GM12878 (cell line): ENCODE measurements at regions not wholly inside any gene's neighbourhood (a gene's known extent, or its start where the extent isn't known, plus 50 kb on each side); places are given as distances from the start of the nearest gene placed in this dataset.
"Not testable (repeated sequence)": the region's sequence is repeated elsewhere in the genome, so short reads cannot be mapped to it uniquely, and the experiment has no call there.

Experiments used
- ATAC-seq: fragments of 200-7000 bp; cut with Tn5 transposase; 3 replicates; pipeline ENCODE4 v1.9.1; 2020; ENCODE audit warnings: mild to moderate bottlenecking, moderate library complexity
- BruUV-seq: library from RNA; stranded (reverse); fragments of 400-500 nt; replicated peaks from 2 replicates; lab custom pipeline; 2021; lab: Mats Ljungman, UMichigan
- CTCF ChIA-PET: fragments of 300-600 bp; sonication (Branson Sonifier 250); formaldehyde crosslinking; extraction: SDS; loops from one replicate; lab custom pipeline; 2021; ENCODE audit warnings: inconsistent platforms; lab: Yijun Ruan, JAX
- POLR2A ChIA-PET: fragments of 350-600 bp; formaldehyde crosslinking; extraction: SDS; loops from one replicate; lab custom pipeline; 2021; ENCODE audit warnings: inconsistent platforms; lab: Charles Lee
- RAD21 ChIA-PET: fragments of 300-600 bp; sonication (Branson Sonifier 250); formaldehyde crosslinking; loops from one replicate; lab custom pipeline; 2023; ENCODE audit warnings: antibody characterized with exemption; ENCODE audit not compliant: unreplicated experiment; lab: Charles Lee
- SMC1A ChIA-PET: fragments of 300-600 bp; sonication (Branson Sonifier 250); formaldehyde crosslinking; loops from one replicate; lab custom pipeline; 2023; ENCODE audit not compliant: unreplicated experiment, uncharacterized antibody; lab: Charles Lee
- DNase-seq: peaks from one replicate; pipeline ENCODE4 v3.0.0-alpha.2; 2011; ENCODE audit warnings: low read depth, low spot score
- FAIRE-seq: peaks from 3 replicates; lab custom pipeline; 2011; peaks lifted over from hg19 to GRCh38; lab: Jason Lieb, UNC
- H2AFZ ChIP-seq: 2 replicates; pipeline ENCODE4 v1.6.0; 2011; ENCODE audit warnings: low read depth, low read length, control low read depth; ENCODE audit not compliant: control insufficient read depth
- H3K27ac ChIP-seq: 2 replicates; pipeline ENCODE4 v1.5.1; 2011; ENCODE audit warnings: control low read depth; ENCODE audit not compliant: control insufficient read depth, insufficient read depth
- H3K27me3 ChIP-seq, 2 experiments: replicated peaks in 1 of 2; 2 replicates each; pipeline versions ENCODE4 v1.6.0 to v1.6.1; 2011; ENCODE audit warnings: low read length in 1 of 2; ENCODE audit not compliant: control insufficient read depth in 2 of 2, insufficient read depth in 2 of 2
- H3K36me3 ChIP-seq, 2 experiments: 2 replicates each; pipeline ENCODE4 v1.5.1; 2011; ENCODE audit warnings: low read length in 1 of 2; ENCODE audit not compliant: control insufficient read depth in 2 of 2, insufficient read depth in 2 of 2
- H3K4me1 ChIP-seq: 2 replicates; pipeline ENCODE4 v1.6.1; 2011; ENCODE audit warnings: mild to moderate bottlenecking, low read length, moderate library complexity, mixed read lengths; ENCODE audit not compliant: control insufficient read depth, insufficient read depth
- H3K4me2 ChIP-seq: 2 replicates; pipeline ENCODE4 v1.6.0; 2011; ENCODE audit warnings: control low read depth; ENCODE audit not compliant: control insufficient read depth, insufficient read depth
- H3K4me3 ChIP-seq: fragments of 200-600 bp; sonication (generic); 2 replicates; pipeline ENCODE4 v1.5.1; 2016
- H3K79me2 ChIP-seq: 2 replicates; pipeline ENCODE4 v1.6.0; 2011; ENCODE audit warnings: low read length; ENCODE audit not compliant: control insufficient read depth, insufficient read depth
- H3K9ac ChIP-seq: 2 replicates; pipeline ENCODE4 v1.8.0; 2011; ENCODE audit warnings: low read length, control low read depth, mixed read lengths; ENCODE audit not compliant: control insufficient read depth, insufficient read depth
- H3K9me3 ChIP-seq: replicated peaks from 3 replicates; pipeline ENCODE4 v1.5.1; 2011; ENCODE audit warnings: mild to moderate bottlenecking, low read length; ENCODE audit not compliant: control insufficient read depth, insufficient read depth
- H4K20me1 ChIP-seq: 2 replicates; pipeline ENCODE4 v1.6.0; 2011; ENCODE audit not compliant: control insufficient read depth, insufficient read depth
- CEBPZ ChIP-seq: fragments of 150-350 bp; IDR thresholded peaks from 2 replicates; pipeline ENCODE4 v1.6.1; 2016; ENCODE audit warnings: low read depth, low read length
- CHD2 ChIP-seq: IDR thresholded peaks from 2 replicates; pipeline ENCODE4 v1.6.1; 2011; ENCODE audit warnings: low read depth, low read length, improper control_type of control experiment, borderline replicate concordance
- E2F4 ChIP-seq: IDR thresholded peaks from 2 replicates; pipeline ENCODE4 v1.6.1; 2012; ENCODE audit warnings: low read depth, low read length, improper control_type of control experiment
- GATAD2B ChIP-seq: fragments of 450-650 bp; conservative IDR thresholded peaks from 2 replicates; pipeline ENCODE4 v1.6.1; 2017; ENCODE audit warnings: low read depth, mild to moderate bottlenecking, moderate library complexity
- POLR2AphosphoS5 ChIP-seq: IDR thresholded peaks from 2 replicates; pipeline ENCODE4 v1.6.1; 2011; ENCODE audit warnings: mild to moderate bottlenecking, low read length, inconsistent platforms
- REST ChIP-seq: IDR thresholded peaks from 2 replicates; pipeline ENCODE4 v1.6.1; 2012; ENCODE audit warnings: mild to moderate bottlenecking, low read depth, low read length
- ZNF207 ChIP-seq: fragments of 450-650 bp; IDR thresholded peaks from 2 replicates; pipeline ENCODE4 v1.6.1; 2014; ENCODE audit warnings: antibody characterized with exemption, mild to moderate bottlenecking, borderline replicate concordance
- WGBS: methylation state at CpG from one replicate; pipeline ENCODE4 v1.1.6; 2016; ENCODE audit warnings: low lambda C conversion rate; ENCODE audit not compliant: insufficient replicate concordance, insufficient coverage; ENCODE audit errors: missing lambda C conversion rate; 5-methylcytosine and 5-hydroxymethylcytosine counted together
- in situ Hi-C: fragments of 300-500 bp; cut with MboI; formaldehyde crosslinking; loops from 9 replicates; pipeline ENCODE4 v1.14.3; 2018; ENCODE audit warnings: mixed read lengths
- intact Hi-C: fragments of 100-400 bp; cut with micrococcal nuclease; formaldehyde crosslinking; loops from one replicate; pipeline ENCODE4 v1.14.2; 2022; ENCODE audit not compliant: unreplicated experiment

GRCh38 chr6:157753801-157754200 lies 69.2 kb upstream of the SNX9 start:
- H3K9me3 ChIP-seq, H3K79me2 ChIP-seq, H3K9ac ChIP-seq, H3K27ac ChIP-seq, DNase-seq, H3K4me1 ChIP-seq, H3K27me3 ChIP-seq, FAIRE-seq, ATAC-seq, H3K4me2 ChIP-seq, H3K4me3 ChIP-seq, BruUV-seq, intact Hi-C loops, H4K20me1 ChIP-seq, H2AFZ ChIP-seq, POLR2A ChIA-PET, H3K36me3 ChIP-seq, in situ Hi-C loops: not testable (repeated sequence)
- ChIA-PET RAD21 (interaction anchor here (1.0 kb wide), 1 partner anchor 120 kb away, joined by 4 read pairs; no protein-coding TSS in a partner anchor), CTCF (interaction anchor here (0.7 to 2.3 kb wide), 3 partner anchors 11 to 450 kb away, joined by 3 to 8 read pairs (median 4); no protein-coding TSS in a partner anchor), SMC1A (interaction anchor here (0.9 to 3.7 kb wide), 3 partner anchors 10 to 414 kb away, joined by 3 to 9 read pairs (median 3); no protein-coding TSS in a partner anchor)
- 17% methylated on average over 4 of the region's 4 CpGs for WGBS

GRCh38 chr6:157754351-157754750 lies 68.7 kb upstream of the SNX9 start:
- intact Hi-C loops (no loop called here), in situ Hi-C loops (no loop called here)
- CTCF ChIA-PET, result interaction anchor here (0.7 to 2.3 kb wide), 3 partner anchors 11 to 451 kb away, joined by 3 to 8 read pairs (median 4); no protein-coding TSS in a partner anchor
- peaks cover 0 to 3% of the 10 kb centered on the region in 2 experiments; a peak in 3 of 4 replicates for H3K27me3 ChIP-seq
- FAIRE-seq (no peak), ATAC-seq (no peak), DNase-seq (no peak)
- H4K20me1 ChIP-seq, result no peaks in the 10 kb centered on the region
- BruUV-seq, result no TSS peak
- no peak overlapping the region for H3K4me3 ChIP-seq
- H3K9me3 ChIP-seq, result peaks cover 2% of the 10 kb centered on the region; the same call in 1 of the 3 replicates
- 46% methylated on average over 7 of the region's 7 CpGs for WGBS
- RAD21 ChIA-PET, result interaction anchor here (1.0 kb wide), 1 partner anchor 119 kb away, joined by 4 read pairs; no protein-coding TSS in a partner anchor
- SMC1A ChIA-PET, result interaction anchor here (0.9 to 3.7 kb wide), 3 partner anchors 10 to 415 kb away, joined by 3 to 9 read pairs (median 3); no protein-coding TSS in a partner anchor
- H3K4me2 ChIP-seq, result no peak overlapping the region
- POLR2A ChIA-PET, result no interaction called here
- no peaks in the 10 kb centered on the region for H3K79me2 ChIP-seq
- no peak overlapping the region for H3K9ac ChIP-seq
- no peak overlapping the region for H2AFZ ChIP-seq
- no peak overlapping the region for H3K27ac ChIP-seq
- H3K4me1 ChIP-seq, result no peaks in the 10 kb centered on the region
- no peaks in the 10 kb centered on the region for H3K36me3 ChIP-seq
- TF ChIP-seq ZNF207 (no peak), E2F4 (no peak), POLR2AphosphoS5 (no peak), CHD2 (no peak), REST (no peak), CEBPZ (no peak), GATAD2B (no peak)
